Heart right ventricle (tissue), 16 donors: ENCODE measurements at regions not wholly inside any gene's neighbourhood (a gene's known extent, or its start where the extent isn't known, plus 50 kb on each side); places are given as distances from the start of the nearest gene placed in this dataset.

Experiments
- ATAC-seq, 8 donors: fragments of 200-7000 bp; cut with Tn5 transposase; one replicate each; pipeline ENCODE4 v1.9.1; 2020; ENCODE audit warnings: mild to moderate bottlenecking in 8 of 8, moderate library complexity in 8 of 8, moderate number of reproducible peaks in 1 of 8
- DNase-seq, 2 donors: peaks; one replicate each; pipeline ENCODE4 v3.0.0-alpha.2; 2020
- H3K27ac ChIP-seq, 10 donors: fragments of 200-600 bp; sonication (generic) in 2 of 10; one replicate each; pipeline versions ENCODE4 v1.5.0 to v1.8.0; 2020 to 2022; ENCODE audit warnings: mild to moderate bottlenecking in 3 of 10
- H3K27me3 ChIP-seq, 7 donors: fragments of 200-600 bp; one replicate each; pipeline ENCODE4 v1.8.0; 2021 to 2022; ENCODE audit warnings: mild to moderate bottlenecking in 2 of 7
- H3K36me3 ChIP-seq, 9 donors: fragments of 200-600 bp; sonication (generic) in 1 of 9; one replicate each; pipeline versions ENCODE4 v1.5.0 to v1.8.0; 2020 to 2022; ENCODE audit warnings: mild to moderate bottlenecking in 2 of 9
- H3K4me1 ChIP-seq, 9 donors: fragments of 200-600 bp; sonication (generic) in 1 of 9; one replicate each; pipeline versions ENCODE4 v1.5.0 to v1.8.0; 2020 to 2022; ENCODE audit warnings: mild to moderate bottlenecking in 4 of 9
- H3K4me3 ChIP-seq, 10 donors: fragments of 200-600 bp; sonication (generic) in 2 of 10; one replicate each; pipeline versions ENCODE4 v1.5.0 to v1.8.0; 2020 to 2022; ENCODE audit warnings: mild to moderate bottlenecking in 7 of 10, moderate library complexity in 2 of 10
- H3K9me3 ChIP-seq, 11 donors: fragments of 200-600 bp in 10 of 11; sonication (generic) in 2 of 11; one replicate each; pipeline versions ENCODE4 v1.5.0 to v1.8.0; 2013 to 2022; ENCODE audit warnings: mild to moderate bottlenecking in 2 of 11, control low read depth in 1 of 11, moderate library complexity in 1 of 11
- WGBS, 2 donors: extraction: QIAGEN DNeasy Blood & Tissue Kit; methylation state at CpG; one replicate each; pipeline ENCODE4 v1.1.7; 2013; ENCODE audit warnings: inconsistent platforms in 1 of 2; 5-methylcytosine and 5-hydroxymethylcytosine counted together
- intact Hi-C, 10 donors: fragments of 100-400 bp; cut with DNase I; formaldehyde crosslinking; loops; one replicate each; pipeline versions ENCODE4 v1.11.1 to v1.14.2; 2022
- TF ChIP-seq, protein P1 (sequence below), 9 donors: fragments of 200-600 bp; sonication (generic) in 2 of 9; IDR thresholded peaks; one replicate each; pipeline versions ENCODE4 v1.5.0 to v1.8.0; 2021 to 2022; ENCODE audit warnings: antibody characterized with exemption in 9 of 9, mild to moderate bottlenecking in 5 of 9, moderate library complexity in 1 of 9
- donor health status: Arrhythmogenic right ventricular cardiomyopathy.
- donor health status: ischemic (EF 13 %, LVEDD 7.1; RV severe dilation, severe dysfunction).
- donor health status: healthy with polysubstance abuse.
- donor health status: DM: no; HTN: yes; CAD: no.
- donor health status: DM: no; HTN: no; CAD: no.
- donor health status: ischemic (EF 25% LVEDD 6.9; RV normal size, moderate dysfunction).
- donor health status: ischemic (EF 25% LVEDD 5.7; RV mildly dilated, moderate dysfunction).
- donor health status: healthy.
- donor health status: DM: yes; HTN: yes; CAD: no.
- donor health status: Ischemic cardiomyopathy.
- donor health status: ischemic (EF 35%, LVEDD 5.7; RV mildly dilated, moderate dysfunction).
- donor health status: nonischemic (EF 11% LVEDD 7.7; RV severe dilation, severe dysfunction).
- donor health status: DM: yes; HTN: yes; CAD: no.
- donor health status: PGD.
- donor health status: ischemic (EF 29% LVEDD 5.4; RV normal size, mild dysfunction).
- donor health status: nonischemic (EF 23%, LVEDD 6.1; RV moderate dilation, normal function).

DNA sequence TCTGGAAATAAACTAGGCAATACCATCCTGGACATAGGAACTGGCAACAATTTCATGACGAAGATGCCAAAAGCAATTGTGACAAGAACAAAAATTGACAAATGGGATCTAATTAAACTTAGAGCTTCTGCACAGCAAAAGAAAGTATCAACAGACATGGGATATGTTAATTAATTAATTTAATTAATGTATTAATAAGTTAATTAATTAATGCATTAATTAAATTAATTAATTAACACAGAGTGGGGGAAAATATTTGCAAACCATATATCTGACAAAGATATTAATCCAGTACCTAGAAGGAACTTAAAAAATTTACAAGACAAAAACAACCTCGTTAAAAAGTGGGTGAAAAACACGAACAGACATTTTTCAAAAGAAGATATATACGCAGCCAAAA is 83.6 kb downstream of the GCC1 start:
- H3K4me1 ChIP-seq = no peaks in the 10 kb centered on the region
- H3K36me3 ChIP-seq = no peaks in the 10 kb centered on the region
- WGBS, 2 donors = 83 to 88% methylated on average over 4 of the region's 4 CpGs
- intact Hi-C loops = loop anchor here in 1 of 10 donors (10.0 kb wide), 1 partner anchor 63 kb away; no protein-coding TSS in a partner anchor
- DNase-seq = no peak
- no peak overlapping the region for H3K4me3 ChIP-seq
- H3K27me3 ChIP-seq = peaks cover 0 to 12% (median 0%) of the 10 kb centered on the region in 7 donors
- no peak overlapping the region for H3K27ac ChIP-seq
- TF ChIP-seq, protein P1, sequence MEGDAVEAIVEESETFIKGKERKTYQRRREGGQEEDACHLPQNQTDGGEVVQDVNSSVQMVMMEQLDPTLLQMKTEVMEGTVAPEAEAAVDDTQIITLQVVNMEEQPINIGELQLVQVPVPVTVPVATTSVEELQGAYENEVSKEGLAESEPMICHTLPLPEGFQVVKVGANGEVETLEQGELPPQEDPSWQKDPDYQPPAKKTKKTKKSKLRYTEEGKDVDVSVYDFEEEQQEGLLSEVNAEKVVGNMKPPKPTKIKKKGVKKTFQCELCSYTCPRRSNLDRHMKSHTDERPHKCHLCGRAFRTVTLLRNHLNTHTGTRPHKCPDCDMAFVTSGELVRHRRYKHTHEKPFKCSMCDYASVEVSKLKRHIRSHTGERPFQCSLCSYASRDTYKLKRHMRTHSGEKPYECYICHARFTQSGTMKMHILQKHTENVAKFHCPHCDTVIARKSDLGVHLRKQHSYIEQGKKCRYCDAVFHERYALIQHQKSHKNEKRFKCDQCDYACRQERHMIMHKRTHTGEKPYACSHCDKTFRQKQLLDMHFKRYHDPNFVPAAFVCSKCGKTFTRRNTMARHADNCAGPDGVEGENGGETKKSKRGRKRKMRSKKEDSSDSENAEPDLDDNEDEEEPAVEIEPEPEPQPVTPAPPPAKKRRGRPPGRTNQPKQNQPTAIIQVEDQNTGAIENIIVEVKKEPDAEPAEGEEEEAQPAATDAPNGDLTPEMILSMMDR (IDR thresholded peaks at IDR 0.05) = no peak
- peaks cover 0 to 9% (median 0%) of the 10 kb centered on the region in 11 donors for H3K9me3 ChIP-seq
- no peak for ATAC-seq

DNA sequence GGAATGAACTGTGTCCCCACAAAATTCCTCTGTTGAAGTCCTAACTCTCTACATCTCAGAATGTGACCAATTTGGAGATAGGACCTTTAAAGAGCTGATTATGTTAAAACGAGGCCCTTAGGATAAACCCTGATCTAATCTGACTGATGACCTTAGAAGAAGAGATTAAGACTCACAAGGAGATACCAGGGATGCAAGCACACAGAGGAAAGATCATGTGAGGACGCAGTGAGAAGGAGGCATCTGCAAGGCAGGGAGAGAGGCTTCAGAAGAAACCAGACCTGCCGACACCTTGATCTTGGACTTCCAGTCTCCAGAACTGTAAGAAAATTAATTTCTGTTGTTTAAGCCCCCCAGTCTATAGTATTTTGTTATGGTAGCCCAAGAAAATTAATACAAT is 94.9 kb upstream of the ZNF800 start:
- H3K4me3 ChIP-seq = no peak overlapping the region
- no peak overlapping the region for H3K27ac ChIP-seq
- intact Hi-C loops = no loop called here
- H3K27me3 ChIP-seq = peaks cover 0 to 7% (median 0%) of the 10 kb centered on the region in 7 donors
- DNase-seq = no peak
- peaks cover 0 to 4% (median 0%) of the 10 kb centered on the region in 11 donors for H3K9me3 ChIP-seq
- TF ChIP-seq, protein P1 (IDR thresholded peaks at IDR 0.05) = no peak
- no peaks in the 10 kb centered on the region for H3K36me3 ChIP-seq
- no peak for ATAC-seq
- WGBS, 2 donors = 50 to 56% methylated on average over 3 of the region's 3 CpGs
- H3K4me1 ChIP-seq = no peaks in the 10 kb centered on the region

DNA sequence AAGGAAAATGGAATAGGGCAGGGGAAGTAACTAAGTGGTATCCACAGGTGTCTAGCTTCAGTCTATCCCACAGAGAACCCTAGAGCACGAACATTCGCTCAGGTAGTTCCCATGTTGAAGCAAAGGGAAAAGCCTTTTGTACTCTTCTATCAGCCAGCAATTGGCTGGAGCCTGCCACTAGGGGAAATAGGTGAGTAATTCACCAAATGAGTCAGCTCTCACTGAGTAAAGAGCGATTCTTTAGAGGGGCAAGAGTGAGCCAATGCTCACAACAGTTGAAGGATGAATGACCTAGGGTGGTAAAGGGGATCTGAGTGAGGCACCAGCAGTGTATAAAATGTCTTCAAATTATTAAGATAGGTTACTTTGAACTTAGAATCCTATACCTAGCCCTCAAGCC is 94.1 kb upstream of the ZNF800 start:
- WGBS, 2 donors = 52 to 55% methylated on average over 3 of the region's 3 CpGs

DNA sequence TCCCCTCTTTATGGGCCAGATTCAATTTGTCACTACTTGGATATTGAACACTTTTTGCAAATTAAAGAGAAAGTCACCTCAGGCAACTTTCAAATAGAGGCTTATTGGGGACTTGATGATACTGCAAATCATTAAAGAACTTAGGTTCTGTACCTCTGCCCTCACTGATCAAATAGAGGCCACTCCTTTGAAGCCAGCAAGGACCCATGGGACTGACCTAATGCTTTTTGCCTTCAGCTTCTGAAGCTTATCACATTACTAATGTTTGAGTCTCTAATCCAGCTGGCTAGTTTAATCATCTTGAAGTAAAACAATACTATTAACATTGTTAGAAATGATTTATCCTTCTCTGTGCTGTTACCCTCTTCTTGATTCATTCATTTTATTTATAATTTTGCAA is 93.0 kb upstream of the ZNF800 start:
- Histone ChIP-seq H3K27ac (no peak overlapping the region), H3K36me3 (no peaks in the 10 kb centered on the region), H3K4me3 (no peak overlapping the region), H3K4me1 (no peaks in the 10 kb centered on the region), H3K27me3 (peaks cover 0 to 11% (median 0%) of the 10 kb centered on the region in 7 donors), H3K9me3 (peaks cover 0 to 4% (median 0%) of the 10 kb centered on the region in 11 donors)
- no peak for ATAC-seq
- intact Hi-C loops = no loop called here
- no peak for DNase-seq
- TF ChIP-seq, protein P1 (IDR thresholded peaks at IDR 0.05) = no peak

More for the DNA sequence above, 94.1 kb upstream of the ZNF800 start:
- Histone ChIP-seq H3K27ac (no peak overlapping the region), H3K4me3 (no peak overlapping the region), H3K36me3 (no peaks in the 10 kb centered on the region), H3K9me3 (peaks cover 0 to 4% (median 0%) of the 10 kb centered on the region in 11 donors), H3K27me3 (peaks cover 0 to 5% (median 0%) of the 10 kb centered on the region in 7 donors), H3K4me1 (no peaks in the 10 kb centered on the region)
- ATAC-seq = no peak
- intact Hi-C loops = no loop called here
- no peak for DNase-seq
- TF ChIP-seq, protein P1 (IDR thresholded peaks at IDR 0.05) = no peak
